H1 (cell line): ENCODE measurements at regions not wholly inside any gene's neighbourhood (a gene's known extent, or its start where the extent isn't known, plus 50 kb on each side); places are given as distances from the start of the nearest gene placed in this dataset.

Experiments used
- CTCF ChIA-PET: fragments of 300-600 bp; sonication (Branson Sonifier 250); formaldehyde crosslinking; loops from one replicate; lab custom pipeline; 2021; ENCODE audit not compliant: partially characterized antibody; lab: Charles Lee
- POLR2A ChIA-PET: fragments of 300-600 bp; sonication (Branson Sonifier 250); formaldehyde crosslinking; loops from one replicate; lab custom pipeline; 2021; ENCODE audit warnings: inconsistent platforms; ENCODE audit not compliant: partially characterized antibody; lab: Charles Lee
- DNase-seq, 2 experiments: peaks; one replicate each; pipeline versions ENCODE4 v3.0.0 to v3.0.0-alpha.2; 2010 to 2022; ENCODE audit warnings: low spot score in 2 of 2, low read depth in 1 of 2, mixed read lengths in 1 of 2
- FAIRE-seq: peaks from 2 replicates; lab custom pipeline; 2011; peaks lifted over from hg19 to GRCh38; lab: Jason Lieb, UNC
- H2AFZ ChIP-seq: 2 replicates; pipeline ENCODE4 v1.8.1; 2012; ENCODE audit warnings: low read length, inconsistent platforms
- H2AK5ac ChIP-seq: 2 replicates; pipeline ENCODE4 v1.6.1; 2013; ENCODE audit warnings: low read depth, low read length
- H2BK120ac ChIP-seq: replicated peaks from 2 replicates; pipeline ENCODE3; 2013; ENCODE audit warnings: low read depth, low read length, inconsistent platforms
- H2BK12ac ChIP-seq: 2 replicates; pipeline ENCODE4 v1.6.1; 2013; ENCODE audit warnings: low read depth, low read length
- H2BK15ac ChIP-seq: 2 replicates; pipeline ENCODE4 v1.6.1; 2013; ENCODE audit warnings: low read length
- H2BK20ac ChIP-seq: 2 replicates; pipeline ENCODE4 v1.6.1; 2013; ENCODE audit warnings: low read length
- H2BK5ac ChIP-seq: 2 replicates; pipeline ENCODE4 v1.6.1; 2013; ENCODE audit warnings: low read depth, low read length
- H3K14ac ChIP-seq: 2 replicates; pipeline ENCODE4 v1.6.1; 2013; ENCODE audit warnings: inconsistent platforms; ENCODE audit not compliant: insufficient read length
- H3K18ac ChIP-seq: 2 replicates; pipeline ENCODE4 v1.6.1; 2013; ENCODE audit warnings: low read length; ENCODE audit errors: extremely low read depth
- H3K23ac ChIP-seq: 2 replicates; pipeline ENCODE4 v1.6.1; 2013; ENCODE audit warnings: inconsistent platforms; ENCODE audit not compliant: insufficient read length
- H3K23me2 ChIP-seq: 2 replicates; pipeline ENCODE4 v1.6.1; 2013; ENCODE audit warnings: low read depth, low read length
- H3K27ac ChIP-seq: 2 replicates; pipeline ENCODE4 v1.6.1; 2011; ENCODE audit warnings: low read depth, low read length, inconsistent platforms
- H3K27me3 ChIP-seq, 4 experiments: replicated peaks in 1 of 4; 1 replicate in 1 of 4; 2 replicates in 3 of 4; pipeline versions ENCODE4 v1.6.1 to v1.8.1; 2011 to 2013; ENCODE audit warnings: low read length in 3 of 4, mild to moderate bottlenecking in 3 of 4, inconsistent platforms in 2 of 4, mixed read lengths in 2 of 4, moderate library complexity in 1 of 4; ENCODE audit not compliant: control insufficient read depth in 3 of 4, insufficient read depth in 3 of 4; ENCODE audit errors: extremely low read depth in 1 of 4
- H3K36me3 ChIP-seq, 4 experiments: 2 replicates each; pipeline versions ENCODE4 v1.6.1 to v1.8.1; 2011 to 2013; ENCODE audit warnings: mild to moderate bottlenecking in 4 of 4, low read length in 3 of 4, moderate library complexity in 2 of 4, control low read depth in 1 of 4, inconsistent platforms in 1 of 4; ENCODE audit not compliant: insufficient read depth in 4 of 4, control insufficient read depth in 2 of 4
- H3K4ac ChIP-seq: replicated peaks from 2 replicates; pipeline ENCODE3; 2013; ENCODE audit warnings: low read length, low read depth, mixed read lengths, inconsistent platforms; ENCODE audit not compliant: insufficient read length
- H3K4me1 ChIP-seq, 4 experiments: replicated peaks in 1 of 4; 1 replicate in 1 of 4; 2 replicates in 3 of 4; pipeline versions ENCODE4 v1.6.1 to v1.8.1; 2011 to 2013; ENCODE audit warnings: low read length in 3 of 4, inconsistent platforms in 2 of 4, mixed read lengths in 1 of 4; ENCODE audit not compliant: insufficient read depth in 4 of 4, control insufficient read depth in 3 of 4
- H3K4me2 ChIP-seq, 2 experiments: 2 replicates each; pipeline versions ENCODE4 v1.6.1 to v1.8.1; 2011 to 2013; ENCODE audit warnings: low read depth in 2 of 2, low read length in 2 of 2, control low read depth in 1 of 2, inconsistent platforms in 1 of 2, mild to moderate bottlenecking in 1 of 2; ENCODE audit not compliant: insufficient read depth in 1 of 2
- H3K4me3 ChIP-seq, 4 experiments: fragments of 200-600, 300-600 bp in 1 of 4; sonication (generic), shearing (Covaris generic), sonication (Bioruptor Twin) in 1 of 4; 2 replicates each; pipeline versions ENCODE4 v1.5.1 to v1.8.1; 2011 to 2016; ENCODE audit warnings: low read length in 4 of 4, low read depth in 3 of 4, control low read depth in 2 of 4, inconsistent platforms in 2 of 4, mild to moderate bottlenecking in 2 of 4, mixed read lengths in 1 of 4, moderate library complexity in 1 of 4; ENCODE audit not compliant: insufficient read depth in 2 of 4; ENCODE audit errors: extremely low read depth in 1 of 4
- H3K56ac ChIP-seq: replicated peaks from 2 replicates; pipeline ENCODE3; 2013; ENCODE audit warnings: low read depth, mild to moderate bottlenecking, mixed read lengths, low read length, inconsistent platforms; ENCODE audit not compliant: insufficient read length
- H3K79me1 ChIP-seq: 2 replicates; pipeline ENCODE4 v1.6.1; 2013; ENCODE audit warnings: low read depth, low read length, control low read depth
- H3K79me2 ChIP-seq, 2 experiments: 2 replicates each; pipeline versions ENCODE4 v1.6.1 to v1.8.1; 2012 to 2013; ENCODE audit warnings: low read length in 2 of 2, mild to moderate bottlenecking in 2 of 2, inconsistent platforms in 1 of 2; ENCODE audit not compliant: insufficient read depth in 2 of 2, control insufficient read depth in 1 of 2
- H3K9ac ChIP-seq, 4 experiments: replicated peaks in 1 of 4; 1 replicate in 1 of 4; 2 replicates in 3 of 4; pipeline versions ENCODE4 v1.6.1 to v1.8.1; 2011 to 2013; ENCODE audit warnings: low read depth in 3 of 4, low read length in 3 of 4, control low read depth in 2 of 4, mild to moderate bottlenecking in 2 of 4, moderate library complexity in 2 of 4, inconsistent platforms in 1 of 4; ENCODE audit errors: extremely low read depth in 1 of 4
- H3K9me3 ChIP-seq, 2 experiments: 2 replicates each; pipeline versions ENCODE4 v1.6.1 to v1.8.1; 2012 to 2013; ENCODE audit warnings: mild to moderate bottlenecking in 2 of 2, moderate library complexity in 2 of 2, control low read depth in 1 of 2, inconsistent platforms in 1 of 2, low read depth in 1 of 2, low read length in 1 of 2, mixed read lengths in 1 of 2; ENCODE audit not compliant: insufficient read depth in 2 of 2
- H4K20me1 ChIP-seq, 2 experiments: replicated peaks in 1 of 2; 2 replicates each; pipeline versions ENCODE3 to v1.8.1; 2011 to 2013; ENCODE audit warnings: inconsistent platforms in 2 of 2, low read length in 2 of 2, mild to moderate bottlenecking in 1 of 2; ENCODE audit not compliant: insufficient read depth in 2 of 2, control insufficient read depth in 1 of 2
- H4K5ac ChIP-seq: 2 replicates; pipeline ENCODE4 v1.6.1; 2013; ENCODE audit warnings: low read length, low read depth, mixed read lengths, inconsistent platforms; ENCODE audit not compliant: insufficient read length
- H4K8ac ChIP-seq: 2 replicates; pipeline ENCODE4 v1.8.0; 2013; ENCODE audit warnings: mild to moderate bottlenecking, moderate library complexity, low read length, inconsistent platforms; ENCODE audit not compliant: insufficient read depth; ENCODE audit errors: extremely low read depth
- H4K91ac ChIP-seq: replicated peaks from 2 replicates; pipeline ENCODE3; 2013; ENCODE audit warnings: low read length, mixed read lengths, inconsistent platforms; ENCODE audit not compliant: insufficient read length
- CREB1 ChIP-seq: IDR thresholded peaks from 2 replicates; pipeline ENCODE4 v1.6.1; 2012; ENCODE audit warnings: inconsistent platforms
- KDM4A ChIP-seq: IDR thresholded peaks from one replicate; pipeline ENCODE4 v1.7.1; 2012; ENCODE audit warnings: low read depth, mild to moderate bottlenecking, moderate library complexity, low read length, inconsistent platforms; ENCODE audit not compliant: severe bottlenecking
- WGBS, 2 experiments: shearing (Covaris generic) in 1 of 2; methylation state at CpG; one replicate each; pipeline versions ENCODE4 v1.1.6 to v1.1.7; 2013 to 2015; ENCODE audit warnings: low lambda C conversion rate in 2 of 2, mixed read lengths in 2 of 2, inconsistent platforms in 1 of 2, low coverage in 1 of 2, missing lambda C conversion rate in 1 of 2; ENCODE audit not compliant: insufficient replicate concordance in 2 of 2, insufficient coverage in 1 of 2, insufficient read length in 1 of 2; ENCODE audit errors: extremely low coverage in 1 of 2, missing lambda C conversion rate in 1 of 2; 5-methylcytosine and 5-hydroxymethylcytosine counted together

- Histone ChIP-seq H2BK120ac (no peak overlapping the region), H3K79me2 (no peaks in the 10 kb centered on the region), H4K8ac (no peak overlapping the region), H4K91ac (no peak overlapping the region), H3K4ac (no peak overlapping the region), H2BK15ac (no peak overlapping the region), H3K23ac (no peak overlapping the region), H2BK5ac (no peak overlapping the region), H2AK5ac (no peak overlapping the region), H4K20me1 (no peaks in the 10 kb centered on the region), H2BK12ac (no peak overlapping the region), H3K79me1 (no peaks in the 10 kb centered on the region), H3K14ac (no peak overlapping the region), H3K27me3 (no peaks in the 10 kb centered on the region), H3K4me1 (no peaks in the 10 kb centered on the region), H3K56ac (no peak overlapping the region), H3K36me3 (no peaks in the 10 kb centered on the region), H3K27ac (no peak overlapping the region), H3K18ac (no peak overlapping the region), H2AFZ (no peak overlapping the region), H2BK20ac (no peak overlapping the region), H3K4me3 (no peak overlapping the region), H4K5ac (no peak overlapping the region), H3K9ac (no peak overlapping the region), H3K23me2 (no peaks in the 10 kb centered on the region), H3K4me2 (no peak overlapping the region), H3K9me3 (peaks cover 2 to 18% of the 10 kb centered on the region in 2 experiments)
- ChIA-PET POLR2A (no interaction called here), CTCF (no interaction called here)
- WGBS, 2 experiments: 97% methylated on average over 4 of the region's 4 CpGs; no CpG with 5 or more reads in 1 of the 2 experiments
- no peak for DNase-seq
- FAIRE-seq: no peak
- no peak for TF ChIP-seq KDM4A
- TF ChIP-seq CREB1: no peak
These were observed 486.2 kb downstream of the HDGFL1 start for GRCh38 chr6:23055523-23055922.
